CD14-positive monocyte (primary cell): ENCODE measurements at regions not wholly inside any gene's neighbourhood (a gene's known extent, or its start where the extent isn't known, plus 50 kb on each side); places are given as distances from the start of the nearest gene placed in this dataset.

ENCODE experiments used
- DNase-seq, 3 donors: peaks; one replicate each; pipeline ENCODE4 v3.0.0-alpha.2; 2011 to 2022
- H2AFZ ChIP-seq: 2 replicates; pipeline ENCODE4 v1.6.0; 2012; ENCODE audit warnings: mild to moderate bottlenecking, low read depth, low read length, inconsistent platforms; ENCODE audit not compliant: insufficient read depth, poor library complexity, severe bottlenecking
- H3K27ac ChIP-seq, 2 donors: 1 replicate in 1 of 2; 2 replicates in 1 of 2; pipeline ENCODE4 v1.5.1; 2012 to 2013; ENCODE audit warnings: low read length in 2 of 2, control low read depth in 1 of 2, inconsistent platforms in 1 of 2, low read depth in 1 of 2, mild to moderate bottlenecking in 1 of 2
- H3K27me3 ChIP-seq, 2 donors: one replicate each; pipeline versions ENCODE4 v1.6.0 to v1.6.1; 2011 to 2013; ENCODE audit warnings: low read length in 2 of 2; ENCODE audit not compliant: control insufficient read depth in 2 of 2, insufficient read depth in 2 of 2
- H3K36me3 ChIP-seq, 2 donors: replicated peaks in 1 of 2; 1 replicate in 1 of 2; 2 replicates in 1 of 2; pipeline versions ENCODE4 v1.5.1 to v1.6.1; 2012 to 2013; ENCODE audit warnings: low read length in 2 of 2, control low read depth in 1 of 2, inconsistent platforms in 1 of 2, mild to moderate bottlenecking in 1 of 2; ENCODE audit not compliant: insufficient read depth in 2 of 2, control insufficient read depth in 1 of 2
- H3K4me1 ChIP-seq, 2 donors: 1 replicate in 1 of 2; 2 replicates in 1 of 2; pipeline versions ENCODE4 v1.5.1 to v1.6.1; 2012 to 2013; ENCODE audit warnings: low read length in 2 of 2, control low read depth in 1 of 2, inconsistent platforms in 1 of 2, mild to moderate bottlenecking in 1 of 2, moderate library complexity in 1 of 2; ENCODE audit not compliant: insufficient read depth in 2 of 2, control insufficient read depth in 1 of 2
- H3K4me2 ChIP-seq: replicated peaks from 2 replicates; pipeline ENCODE3; 2012; ENCODE audit warnings: low read length, moderate library complexity, mild to moderate bottlenecking; ENCODE audit not compliant: poor library complexity, severe bottlenecking; ENCODE audit errors: extremely low read depth
- H3K4me3 ChIP-seq, 3 experiments: fragments of 200-600 bp in 1 of 3; sonication (generic) in 1 of 3; replicated peaks in 1 of 3; 1 replicate in 2 of 3; 2 replicates in 1 of 3; pipeline ENCODE4 v1.5.1; 2011 to 2013; ENCODE audit warnings: low read length in 3 of 3, mild to moderate bottlenecking in 3 of 3, control low read depth in 2 of 3, low read depth in 2 of 3, inconsistent platforms in 1 of 3, moderate library complexity in 1 of 3
- H3K79me2 ChIP-seq: 2 replicates; pipeline ENCODE4 v1.6.0; 2012; ENCODE audit warnings: mild to moderate bottlenecking, control low read depth, inconsistent platforms, low read length, moderate library complexity; ENCODE audit not compliant: insufficient read depth
- H3K9ac ChIP-seq: 2 replicates; pipeline ENCODE4 v1.6.0; 2017; ENCODE audit warnings: low read length, mild to moderate bottlenecking; ENCODE audit not compliant: insufficient read depth, poor library complexity, severe bottlenecking
- H3K9me3 ChIP-seq, 2 donors: replicated peaks in 1 of 2; 1 replicate in 1 of 2; 2 replicates in 1 of 2; pipeline versions ENCODE4 v1.5.1 to v1.6.1; 2012 to 2013; ENCODE audit warnings: low read length in 2 of 2, control low read depth in 1 of 2; ENCODE audit not compliant: control insufficient read depth in 1 of 2, insufficient read depth in 1 of 2
- H4K20me1 ChIP-seq: 2 replicates; pipeline ENCODE4 v1.6.0; 2012; ENCODE audit warnings: mild to moderate bottlenecking, low read length, control low read depth, moderate library complexity; ENCODE audit not compliant: insufficient read depth
- H3K27ac Mint-ChIP-seq, 7 donors: one replicate each; pipeline ENCODE4 v1.8.0; 2020; ENCODE audit warnings: mild to moderate bottlenecking in 7 of 7, mixed read lengths in 7 of 7, moderate library complexity in 6 of 7, inconsistent platforms in 2 of 7
- H3K27me3 Mint-ChIP-seq, 3 donors: one replicate each; pipeline ENCODE4 v1.8.0; 2021 to 2022; ENCODE audit warnings: low read depth in 3 of 3, mild to moderate bottlenecking in 3 of 3, mixed read lengths in 3 of 3, moderate library complexity in 3 of 3, inconsistent platforms in 1 of 3
- H3K36me3 Mint-ChIP-seq, 2 donors: one replicate each; pipeline ENCODE4 v1.8.0; 2020; ENCODE audit warnings: mixed read lengths in 2 of 2, inconsistent platforms in 1 of 2, mild to moderate bottlenecking in 1 of 2
- H3K4me1 Mint-ChIP-seq: one replicate; pipeline ENCODE4 v1.8.0; 2020; ENCODE audit warnings: mild to moderate bottlenecking, mixed read lengths
- H3K4me3 Mint-ChIP-seq, 2 donors: one replicate each; pipeline ENCODE4 v1.8.0; 2020; ENCODE audit warnings: mild to moderate bottlenecking in 2 of 2, mixed read lengths in 2 of 2, moderate library complexity in 1 of 2
- H3K9me3 Mint-ChIP-seq, 7 donors: one replicate each; pipeline ENCODE4 v1.8.0; 2020 to 2022; ENCODE audit warnings: mixed read lengths in 7 of 7, mild to moderate bottlenecking in 6 of 7, moderate library complexity in 6 of 7, inconsistent platforms in 2 of 7
- WGBS: methylation state at CpG from one replicate; pipeline ENCODE4 v1.1.5; 2013; ENCODE audit warnings: missing lambda C conversion rate; ENCODE audit not compliant: insufficient coverage; 5-methylcytosine and 5-hydroxymethylcytosine counted together
- intact Hi-C, 2 donors: fragments of 100-400 bp; cut with micrococcal nuclease; formaldehyde crosslinking; loops; one replicate each; pipeline versions ENCODE4 v1.15.0 to v1.15.1; 2023
- TF ChIP-seq, protein P1 (sequence below): fragments of 200-600 bp; IDR thresholded peaks from one replicate; pipeline ENCODE4 v1.8.0; 2022; ENCODE audit warnings: antibody characterized with exemption, mild to moderate bottlenecking

DNA sequence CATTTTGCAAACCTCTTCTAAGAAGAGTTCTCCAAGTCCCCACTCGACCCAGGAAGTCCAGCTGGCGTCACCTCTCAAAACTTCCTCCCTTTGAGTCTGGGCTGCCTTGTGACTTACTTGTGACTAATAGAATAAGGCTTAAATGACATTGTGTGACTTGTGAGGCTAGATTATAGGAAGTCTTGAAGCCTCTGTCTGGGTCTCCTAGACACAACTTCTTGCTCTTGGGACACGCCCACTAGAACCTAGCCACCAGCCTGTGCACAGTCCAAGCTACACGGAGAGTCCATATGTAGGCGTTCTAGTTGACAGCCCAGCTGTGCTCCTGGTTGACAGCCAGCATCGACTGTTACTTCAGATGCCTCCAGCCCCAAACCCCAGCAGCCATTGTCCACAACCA, 66.7 kb upstream of the TANC2 start:
- WGBS, result no CpG with 5 or more reads among the region's 6 CpGs
- H2AFZ ChIP-seq, result no peak overlapping the region
- no peak overlapping the region for H3K4me3 ChIP-seq
- no peaks in the 10 kb centered on the region for H3K79me2 ChIP-seq
- no peak overlapping the region for H3K9ac ChIP-seq
- Mint-ChIP-seq H3K9me3 (peaks cover 3 to 8% (median 7%) of the 10 kb centered on the region in 7 donors), H3K4me3 (no peak overlapping the region), H3K27me3 (peaks cover 1 to 4% (median 3%) of the 10 kb centered on the region in 3 donors), H3K27ac (peak overlapping the region; percentile 81 to 91 (median 87)), H3K36me3 (peaks cover 2 to 3% of the 10 kb centered on the region in 2 donors), H3K4me1 (peaks cover 34% of the 10 kb centered on the region)
- intact Hi-C loops, result loop anchor here in 1 of 2 donors (5.0 to 10.0 kb wide), 2 partner anchors 68 to 375 kb away; partner anchors contain the start of gene TANC2
- H3K36me3 ChIP-seq, result no peaks in the 10 kb centered on the region
- peak; percentile 83 to 92 (median 92) for DNase-seq
- H3K4me1 ChIP-seq, result peaks cover 30% of the 10 kb centered on the region in 2 donors
- peak overlapping the region; percentile 49 to 51 for H3K27ac ChIP-seq
- H4K20me1 ChIP-seq, result no peaks in the 10 kb centered on the region
- no peaks in the 10 kb centered on the region for H3K27me3 ChIP-seq
- H3K9me3 ChIP-seq, result peaks cover 0 to 9% of the 10 kb centered on the region in 2 donors
- no peak overlapping the region for H3K4me2 ChIP-seq
- TF ChIP-seq, protein P1, sequence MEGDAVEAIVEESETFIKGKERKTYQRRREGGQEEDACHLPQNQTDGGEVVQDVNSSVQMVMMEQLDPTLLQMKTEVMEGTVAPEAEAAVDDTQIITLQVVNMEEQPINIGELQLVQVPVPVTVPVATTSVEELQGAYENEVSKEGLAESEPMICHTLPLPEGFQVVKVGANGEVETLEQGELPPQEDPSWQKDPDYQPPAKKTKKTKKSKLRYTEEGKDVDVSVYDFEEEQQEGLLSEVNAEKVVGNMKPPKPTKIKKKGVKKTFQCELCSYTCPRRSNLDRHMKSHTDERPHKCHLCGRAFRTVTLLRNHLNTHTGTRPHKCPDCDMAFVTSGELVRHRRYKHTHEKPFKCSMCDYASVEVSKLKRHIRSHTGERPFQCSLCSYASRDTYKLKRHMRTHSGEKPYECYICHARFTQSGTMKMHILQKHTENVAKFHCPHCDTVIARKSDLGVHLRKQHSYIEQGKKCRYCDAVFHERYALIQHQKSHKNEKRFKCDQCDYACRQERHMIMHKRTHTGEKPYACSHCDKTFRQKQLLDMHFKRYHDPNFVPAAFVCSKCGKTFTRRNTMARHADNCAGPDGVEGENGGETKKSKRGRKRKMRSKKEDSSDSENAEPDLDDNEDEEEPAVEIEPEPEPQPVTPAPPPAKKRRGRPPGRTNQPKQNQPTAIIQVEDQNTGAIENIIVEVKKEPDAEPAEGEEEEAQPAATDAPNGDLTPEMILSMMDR, result no peak

GRCh38 chr17:62898239-62898864, 67.7 kb upstream of the TANC2 start:
- no peak overlapping the region for H2AFZ ChIP-seq
- no peak for DNase-seq
- Mint-ChIP-seq H3K36me3 (peaks cover 2 to 3% of the 10 kb centered on the region in 2 donors), H3K27ac (peak overlapping the region in 3 of 7 donors; percentile 81 to 89 (median 88)), H3K9me3 (peaks cover 3 to 8% (median 7%) of the 10 kb centered on the region in 7 donors), H3K27me3 (peaks cover 3 to 4% (median 3%) of the 10 kb centered on the region in 3 donors), H3K4me3 (no peak overlapping the region), H3K4me1 (peaks cover 43% of the 10 kb centered on the region)
- no peak overlapping the region for H3K4me2 ChIP-seq
- H3K79me2 ChIP-seq, result no peaks in the 10 kb centered on the region
- no peaks in the 10 kb centered on the region for H3K36me3 ChIP-seq
- no peak overlapping the region for H3K27ac ChIP-seq
- H3K27me3 ChIP-seq, result no peaks in the 10 kb centered on the region
- H3K4me1 ChIP-seq, result peaks cover 40% of the 10 kb centered on the region in 2 donors
- no peak overlapping the region for H3K9ac ChIP-seq
- H4K20me1 ChIP-seq, result no peaks in the 10 kb centered on the region
- TF ChIP-seq, protein P1, result no peak
- intact Hi-C loops, result loop anchor here in 1 of 2 donors (5.0 to 10.0 kb wide), 2 partner anchors 69 to 376 kb away; partner anchors contain the start of gene TANC2
- H3K4me3 ChIP-seq, result no peak overlapping the region
- peaks cover 0 to 9% of the 10 kb centered on the region in 2 donors for H3K9me3 ChIP-seq
- 96% methylated on average over 10 of the region's 13 CpGs for WGBS
